ENCODE measurements at regions not wholly inside any gene's neighbourhood (a gene's known extent, or its start where the extent isn't known, plus 50 kb on each side); places are given as distances from the start of the nearest gene placed in this dataset.

GRCh38 chr14:87411370-87411769 lies 581.6 kb downstream of the GALC start:
- CTCF ChIA-PET (ENCODE audit: low intra/inter-chr PET ratio, low total read pairs): no interaction called here
- no peak for TF ChIP-seq TARDBP (CRISPR knock-in tag; IDR thresholded peaks at IDR 0.05)
- TF ChIP-seq RAD51 (IDR thresholded peaks at IDR 0.05; ENCODE audit: borderline replicate concordance): no peak
- no peak for TF ChIP-seq ZSCAN12 (CRISPR knock-in tag; IDR thresholded peaks at IDR 0.05)
- FAIRE-seq: no peak
- Histone ChIP-seq H3K79me2 (ENCODE audit: insufficient read depth, low read length) (no peaks in the 10 kb centered on the region), H4K20me1 (ENCODE audit: insufficient read depth, low read length) (no peaks in the 10 kb centered on the region), H3K4me2 (ENCODE audit: low read depth, low read length) (no peak overlapping the region), H2AFZ (ENCODE audit: low read length) (no peak overlapping the region), H3K4me1 (ENCODE audit: insufficient read depth, low read length) (no peaks in the 10 kb centered on the region), H3K27me3 (ENCODE audit: control insufficient read depth in 1 of 2, insufficient read depth in 2 of 2, low read length in 2 of 2) (no peaks in the 10 kb centered on the region), H3K4me3 (replicated peaks in 1 of 3; ENCODE audit: insufficient read depth in 1 of 3, low read depth in 2 of 3, low read length in 3 of 3) (no peak overlapping the region), H3K9ac (ENCODE audit: insufficient read depth, low read depth, low read length) (no peak overlapping the region), H3K27ac (ENCODE audit: extremely low read length, insufficient read depth, low read length) (no peak overlapping the region), H3K36me3 (replicated peaks in 1 of 2; ENCODE audit: control insufficient read depth in 1 of 2, insufficient read depth in 2 of 2, low read length in 2 of 2) (no peaks in the 10 kb centered on the region), H3K9me3 (ENCODE audit: low read length) (peaks cover 45% of the 10 kb centered on the region)
- DNase-seq (ENCODE audit: low spot score): no peak
- WGBS (ENCODE audit: low lambda C conversion rate): 2% methylated on average over 3 of the region's 3 CpGs
- no peak for ATAC-seq
- in situ Hi-C loops (cut with HindIII; ENCODE audit: extremely low pct_ligation_motif_present, low pct_unique_long_range_greater_than_20kb): no loop called here
- intact Hi-C loops (cut with micrococcal nuclease; ENCODE audit: unreplicated experiment): no loop called here
- no TSS peak for BruUV-seq (replicated peaks)
- POLR2A ChIA-PET: no interaction called here

GRCh38 chr14:87409393-87409792 lies 583.6 kb downstream of the GALC start:
- FAIRE-seq: no peak
- Histone ChIP-seq H3K27ac (ENCODE audit: extremely low read length, insufficient read depth, low read length) (no peak overlapping the region), H3K79me2 (ENCODE audit: insufficient read depth, low read length) (no peaks in the 10 kb centered on the region), H4K20me1 (ENCODE audit: insufficient read depth, low read length) (no peaks in the 10 kb centered on the region), H3K27me3 (ENCODE audit: control insufficient read depth in 1 of 2, insufficient read depth in 2 of 2, low read length in 2 of 2) (no peaks in the 10 kb centered on the region), H3K4me2 (ENCODE audit: low read depth, low read length) (no peak overlapping the region), H3K9ac (ENCODE audit: insufficient read depth, low read depth, low read length) (no peak overlapping the region), H3K36me3 (replicated peaks in 1 of 2; ENCODE audit: control insufficient read depth in 1 of 2, insufficient read depth in 2 of 2, low read length in 2 of 2) (no peaks in the 10 kb centered on the region), H2AFZ (ENCODE audit: low read length) (no peak overlapping the region), H3K4me1 (ENCODE audit: insufficient read depth, low read length) (no peaks in the 10 kb centered on the region), H3K9me3 (ENCODE audit: low read length) (peaks cover 64% of the 10 kb centered on the region), H3K4me3 (replicated peaks in 1 of 3; ENCODE audit: insufficient read depth in 1 of 3, low read depth in 2 of 3, low read length in 3 of 3) (no peak overlapping the region)
- DNase-seq (ENCODE audit: low spot score): no peak
- CTCF ChIA-PET (ENCODE audit: low intra/inter-chr PET ratio, low total read pairs): no interaction called here
- POLR2A ChIA-PET: no interaction called here
- in situ Hi-C loops (cut with HindIII; ENCODE audit: extremely low pct_ligation_motif_present, low pct_unique_long_range_greater_than_20kb) (no loop called here), intact Hi-C loops (cut with micrococcal nuclease; ENCODE audit: unreplicated experiment) (no loop called here)
- ATAC-seq: no peak
- TF ChIP-seq MAFK (conservative IDR thresholded peaks at IDR 0.05 in 1 of 2, IDR thresholded peaks at IDR 0.05 in 1 of 2; ENCODE audit: low read length in 2 of 2): no peak
- no TSS peak for BruUV-seq (replicated peaks)

DNA sequence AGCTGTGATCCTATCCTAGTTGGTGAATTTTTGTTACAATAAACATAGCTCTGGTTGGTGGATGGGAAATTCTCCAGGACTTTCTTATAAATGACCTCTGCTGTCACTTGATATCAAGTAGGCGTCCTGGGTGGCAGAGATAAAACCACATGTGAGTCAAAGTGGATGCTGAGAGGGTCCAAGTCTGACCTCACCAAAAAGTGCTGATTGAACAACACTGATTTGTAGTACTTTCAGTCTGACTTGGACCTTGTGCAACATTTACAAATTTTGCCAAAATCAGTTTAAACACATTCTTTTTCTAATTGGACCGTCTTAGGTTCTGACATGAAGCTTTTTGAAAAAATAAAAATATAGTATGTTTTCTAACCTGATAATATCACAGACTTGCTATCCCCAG lies 585.6 kb downstream of the GALC start:
- ChIA-PET POLR2A (no interaction called here), CTCF (ENCODE audit: low intra/inter-chr PET ratio, low total read pairs) (no interaction called here)
- H3K27ac ChIP-seq (ENCODE audit: extremely low read length, insufficient read depth, low read length): no peak overlapping the region
- BruUV-seq (replicated peaks): no TSS peak
- no peaks in the 10 kb centered on the region for H3K27me3 ChIP-seq (ENCODE audit: control insufficient read depth in 1 of 2, insufficient read depth in 2 of 2, low read length in 2 of 2)
- no peak overlapping the region for H3K4me3 ChIP-seq (replicated peaks in 1 of 3; ENCODE audit: insufficient read depth in 1 of 3, low read depth in 2 of 3, low read length in 3 of 3)
- no peak for DNase-seq (ENCODE audit: low spot score)
- H4K20me1 ChIP-seq (ENCODE audit: insufficient read depth, low read length): no peaks in the 10 kb centered on the region
- peaks cover 72% of the 10 kb centered on the region for H3K9me3 ChIP-seq (ENCODE audit: low read length)
- H2AFZ ChIP-seq (ENCODE audit: low read length): no peak overlapping the region
- WGBS (ENCODE audit: low lambda C conversion rate): 0% methylated on average over 2 of the region's 2 CpGs
- H3K4me1 ChIP-seq (ENCODE audit: insufficient read depth, low read length): no peaks in the 10 kb centered on the region
- no peak for ATAC-seq
- no peak overlapping the region for H3K4me2 ChIP-seq (ENCODE audit: low read depth, low read length)
- intact Hi-C loops (cut with micrococcal nuclease; ENCODE audit: unreplicated experiment): no loop called here
- H3K36me3 ChIP-seq (replicated peaks in 1 of 2; ENCODE audit: control insufficient read depth in 1 of 2, insufficient read depth in 2 of 2, low read length in 2 of 2): no peaks in the 10 kb centered on the region
- H3K9ac ChIP-seq (ENCODE audit: insufficient read depth, low read depth, low read length): no peak overlapping the region
- in situ Hi-C loops (cut with HindIII; ENCODE audit: extremely low pct_ligation_motif_present, low pct_unique_long_range_greater_than_20kb): no loop called here
- no peak for FAIRE-seq
- no peaks in the 10 kb centered on the region for H3K79me2 ChIP-seq (ENCODE audit: insufficient read depth, low read length)
- TF ChIP-seq TEAD3 (CRISPR knock-in tag; optimal IDR thresholded peaks at IDR 0.05; ENCODE audit: borderline replicate concordance) (no peak), SYNCRIP (IDR thresholded peaks at IDR 0.05; ENCODE audit: insufficient read depth, low read depth, low read length) (no peak), ZNF646 (CRISPR knock-in tag; IDR thresholded peaks at IDR 0.05) (no peak), HDAC1 (CRISPR knock-in tag; IDR thresholded peaks at IDR 0.05) (no peak)
